Left cardiac atrium (tissue), 4 donors: ENCODE measurements at regions not wholly inside any gene's neighbourhood (a gene's known extent, or its start where the extent isn't known, plus 50 kb on each side); places are given as distances from the start of the nearest gene placed in this dataset.
"Not testable (repeated sequence)": the region's sequence is repeated elsewhere in the genome, so short reads cannot be mapped to it uniquely, and the experiment has no call there.

Experiments used
- ATAC-seq, 2 donors: fragments of 200-7000 bp; cut with Tn5 transposase; one replicate each; pipeline ENCODE4 v1.9.1; 2020; ENCODE audit warnings: mild to moderate bottlenecking in 2 of 2, moderate library complexity in 2 of 2
- DNase-seq: peaks from one replicate; pipeline ENCODE4 v3.0.0-alpha.2; 2020
- intact Hi-C, 2 donors: fragments of 100-400 bp; cut with DNase I; formaldehyde crosslinking; loops; one replicate each; pipeline versions ENCODE4 v1.14.1 to v1.15.1; 2022 to 2023
- donor health status: DM: no; HTN: yes; CAD: no.
- donor health status: DM: no; HTN: yes; CAD: no; lungs with severe emphysema.
- donor health status: DM: yes; HTN: yes; CAD: no.
- donor health status: Dilated cardiomyopathy.

- no peak for DNase-seq
- ATAC-seq, result no peak
- intact Hi-C loops, result loop anchor here (5.0 to 10.0 kb wide), 2 partner anchors 82 to 90 kb away; partner anchors contain the start of gene SLC39A10 (in 1 of the 2)
Measured at GRCh38 chr2:195575016-195575415, 82.0 kb upstream of the SLC39A10 start.

DNA sequence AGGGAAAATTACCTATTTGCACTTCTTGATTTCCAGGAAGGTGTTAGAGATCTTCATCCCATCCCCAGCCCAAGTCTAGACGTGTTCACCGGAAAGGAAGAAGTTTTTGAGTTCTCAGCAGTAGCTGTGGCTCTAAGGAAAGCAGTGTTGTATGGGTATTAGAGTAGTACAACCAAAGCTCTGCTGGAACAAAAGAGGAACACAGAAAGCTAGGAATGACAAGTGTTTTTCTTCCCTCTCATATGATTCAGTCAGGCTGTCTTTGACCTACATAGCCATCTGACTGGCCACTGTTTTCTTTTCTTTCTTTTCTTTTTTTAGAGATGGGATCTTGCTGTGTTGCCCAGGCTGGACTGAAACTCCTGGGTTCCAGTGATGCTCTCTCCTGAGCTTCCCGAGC, 82.7 kb upstream of the SLC39A10 start:
- ATAC-seq, result peak in 1 of 2 donors; percentile 37
- DNase-seq, result no peak
- intact Hi-C loops, result loop anchor here in 1 of 2 donors (10.0 kb wide), 1 partner anchor 90 kb away; no protein-coding TSS in a partner anchor

- no peak for ATAC-seq
- DNase-seq, result no peak
- intact Hi-C loops, result loop anchor here in 1 of 2 donors (10.0 kb wide), 1 partner anchor 92 kb away; no protein-coding TSS in a partner anchor
Measured at GRCh38 chr2:195572895-195573683, 83.9 kb upstream of the SLC39A10 start.

DNA sequence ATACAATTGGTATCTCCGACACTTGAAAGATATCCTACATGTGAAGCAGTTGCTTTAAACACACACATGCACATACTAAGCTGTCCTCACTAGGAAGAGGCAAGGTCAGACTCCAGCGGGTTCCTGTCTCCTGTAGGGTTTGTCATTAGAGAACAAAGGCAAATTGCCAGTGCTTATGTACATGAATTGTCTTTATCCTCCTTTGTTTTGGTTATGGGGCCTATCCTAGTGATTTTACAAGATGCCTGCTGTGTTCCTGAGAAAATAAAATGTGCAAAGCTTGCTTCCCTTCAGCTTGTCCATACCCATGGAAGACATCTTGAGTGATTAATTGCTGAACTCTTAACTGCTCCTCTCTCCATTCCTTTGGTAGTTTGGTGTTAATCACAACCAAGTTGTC, 86.7 kb upstream of the SLC39A10 start:
- intact Hi-C loops, result loop anchor here in 1 of 2 donors (10.0 kb wide), 1 partner anchor 94 kb away; no protein-coding TSS in a partner anchor
- ATAC-seq, result no peak

GRCh38 chr2:195569255-195569654, 87.8 kb upstream of the SLC39A10 start:
- DNase-seq (no peak), ATAC-seq (no peak)
- intact Hi-C loops, result no loop called here

More for the DNA sequence above, 86.7 kb upstream of the SLC39A10 start:
- DNase-seq, result no peak

GRCh38 chr2:195564625-195565135, 92.3 kb upstream of the SLC39A10 start:
- DNase-seq, ATAC-seq, intact Hi-C loops: not testable (repeated sequence)

- intact Hi-C loops, result no loop called here
- DNase-seq, result no peak
- ATAC-seq, result peak in 1 of 2 donors; percentile 73
Measured at GRCh38 chr2:195563857-195564512, 93.0 kb upstream of the SLC39A10 start.

DNA sequence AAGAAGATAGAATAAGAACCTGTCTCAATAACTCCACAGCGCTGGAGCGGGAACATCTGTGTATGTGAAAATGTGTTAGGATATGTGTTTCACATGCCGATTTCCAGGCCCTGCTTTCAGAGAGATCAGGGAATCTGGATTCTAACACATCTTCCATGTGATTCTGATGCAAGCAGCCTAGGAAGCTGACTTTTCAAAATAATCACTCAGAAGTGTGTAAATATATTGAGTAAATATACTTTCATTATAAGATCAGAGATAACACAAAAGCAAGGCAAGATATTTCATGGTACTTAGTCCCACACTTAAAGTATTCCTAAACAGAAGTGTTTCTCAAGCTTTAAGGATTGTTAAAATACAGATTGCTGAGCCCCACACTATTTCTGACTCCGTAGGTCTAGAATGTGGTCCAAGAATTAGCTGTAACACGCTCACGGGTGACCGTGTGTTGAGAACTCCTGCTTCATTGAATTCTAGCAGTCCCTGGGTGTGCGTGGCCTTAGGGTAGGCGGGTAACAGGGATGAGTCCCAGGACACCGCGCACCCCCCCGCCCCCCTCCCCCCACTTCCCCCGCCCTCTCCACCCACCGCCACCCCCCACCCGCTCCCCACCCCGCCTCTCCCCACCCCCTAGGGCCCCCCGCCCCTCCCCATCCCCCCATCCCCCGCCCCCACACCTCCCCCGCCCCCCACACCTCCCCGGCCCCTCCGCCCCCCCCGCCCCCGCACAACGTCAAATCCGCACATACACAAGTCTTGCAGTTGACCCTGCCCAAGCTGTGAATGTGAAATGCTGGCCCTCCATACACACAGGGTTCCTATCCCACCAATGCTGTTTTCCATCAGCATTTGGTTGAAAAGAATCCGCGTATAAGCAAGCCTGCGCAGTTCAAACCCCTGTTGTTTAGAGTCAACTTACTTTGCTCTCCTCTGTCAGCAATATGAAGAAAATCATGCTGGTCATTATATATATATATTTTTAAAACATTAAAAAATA, 94.2 kb upstream of the SLC39A10 start:
- no peak for ATAC-seq
- DNase-seq, result no peak
- intact Hi-C loops, result no loop called here

- DNase-seq, result no peak
- ATAC-seq, result peak in 1 of 2 donors; percentile 47
- intact Hi-C loops, result no loop called here
Measured at GRCh38 chr2:195561116-195561921, 95.7 kb upstream of the SLC39A10 start.

GRCh38 chr2:195560209-195560895, 96.7 kb upstream of the SLC39A10 start:
- DNase-seq (no peak), ATAC-seq (no peak)
- intact Hi-C loops, result no loop called here

DNA sequence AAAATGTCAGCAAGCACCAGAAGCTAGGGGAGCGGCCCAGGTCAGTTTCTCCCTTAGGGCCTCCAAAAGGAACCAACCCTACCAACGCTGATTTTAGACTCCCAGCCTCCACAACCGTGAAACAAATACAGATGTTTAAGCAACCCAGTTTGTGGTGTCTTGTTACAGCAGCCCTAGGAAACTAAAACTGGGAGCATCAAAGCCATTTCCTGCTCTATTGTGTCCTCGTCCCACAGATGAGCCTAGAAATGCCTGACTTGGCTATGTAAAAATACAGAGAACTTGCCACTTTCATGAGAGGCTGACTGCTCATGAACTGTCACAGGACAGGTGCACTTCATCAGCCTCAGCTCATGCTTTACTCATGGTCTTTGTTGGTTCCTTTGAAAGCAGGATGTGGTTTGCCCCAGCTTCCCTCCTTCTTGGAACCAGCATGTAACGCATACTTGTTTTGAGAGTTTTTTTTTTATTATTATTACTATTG, 97.6 kb upstream of the SLC39A10 start:
- ATAC-seq (peak; percentile 64 to 85), DNase-seq (no peak)

DNA sequence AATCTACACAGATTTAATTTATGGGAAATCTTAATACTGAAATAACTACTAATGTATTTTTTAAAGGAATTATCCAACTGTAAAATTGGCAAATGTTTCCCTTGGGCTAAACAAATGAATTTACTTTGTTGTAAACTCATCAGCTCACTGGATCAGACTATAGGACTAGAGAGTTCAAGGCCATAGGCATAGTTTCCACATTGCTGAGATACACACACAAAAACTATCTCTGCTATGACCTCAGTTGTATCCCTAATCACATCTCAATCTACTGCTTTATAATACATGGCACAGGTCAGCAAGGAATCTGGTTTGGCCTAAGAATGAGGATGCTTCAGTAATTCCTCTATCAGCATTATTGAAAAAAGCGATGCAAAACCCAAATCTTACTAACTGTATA, 101.1 kb upstream of the SLC39A10 start:
- intact Hi-C loops, result no loop called here
- ATAC-seq (no peak), DNase-seq (no peak)

More for the DNA sequence above, 97.6 kb upstream of the SLC39A10 start:
- intact Hi-C loops, result no loop called here

GRCh38 chr2:195552581-195552980, 104.4 kb upstream of the SLC39A10 start:
- no peak for DNase-seq
- intact Hi-C loops, result no loop called here
- no peak for ATAC-seq

GRCh38 chr2:195548198-195548940, 108.7 kb upstream of the SLC39A10 start:
- ATAC-seq, result no peak
- no peak for DNase-seq
- intact Hi-C loops, result no loop called here

DNA sequence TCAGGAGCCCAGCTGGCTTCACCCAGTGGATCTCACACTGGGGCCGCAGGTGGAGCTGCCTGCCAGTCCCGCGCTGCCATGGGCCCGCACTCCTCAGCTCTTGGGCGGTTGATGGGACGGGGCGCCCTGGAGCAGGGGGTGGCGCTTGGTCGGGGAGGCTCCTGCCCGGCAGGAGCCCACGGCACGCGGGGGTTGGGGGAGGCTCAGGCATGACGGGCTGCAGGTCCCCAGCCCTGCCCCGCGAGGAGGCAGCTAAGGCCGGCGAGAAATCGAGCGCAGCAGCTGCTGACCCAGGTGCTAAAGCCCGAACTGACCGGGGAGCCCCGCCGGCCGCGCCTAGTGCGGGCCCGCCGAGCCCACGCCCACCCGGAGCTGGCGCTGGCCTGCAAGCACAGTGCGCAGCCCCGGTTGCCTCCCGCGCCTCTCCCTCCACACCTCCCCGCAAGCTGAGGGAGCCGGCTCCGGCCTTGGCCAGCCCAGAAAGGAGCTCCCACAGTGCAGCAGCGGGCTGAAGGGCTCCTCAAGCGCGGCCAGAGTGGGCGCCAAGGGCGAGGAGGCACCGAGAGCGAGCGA, 109.7 kb upstream of the SLC39A10 start:
- ATAC-seq, intact Hi-C loops, DNase-seq: not testable (repeated sequence)

- ATAC-seq (no peak), DNase-seq (no peak)
- intact Hi-C loops, result no loop called here
Measured at GRCh38 chr2:195545811-195546210, 111.2 kb upstream of the SLC39A10 start.
